H9 (cell line): ENCODE measurements at regions not wholly inside any gene's neighbourhood (a gene's known extent, or its start where the extent isn't known, plus 50 kb on each side); places are given as distances from the start of the nearest gene placed in this dataset.

Experiments
- DNase-seq: peaks from one replicate; pipeline ENCODE4 v3.0.0-alpha.2; 2017
- H2AFZ ChIP-seq: one replicate; pipeline ENCODE4 v1.6.1; 2013; ENCODE audit warnings: mild to moderate bottlenecking, low read length, control low read depth, moderate library complexity
- H2AK5ac ChIP-seq: 2 replicates; pipeline ENCODE4 v1.6.1; 2013; ENCODE audit warnings: low read length, control low read depth, mixed read lengths; ENCODE audit not compliant: insufficient read length
- H2BK120ac ChIP-seq: one replicate; pipeline ENCODE4 v1.6.1; 2013; ENCODE audit warnings: low read depth, mild to moderate bottlenecking, low read length, control low read depth, inconsistent platforms; ENCODE audit not compliant: poor library complexity, severe bottlenecking
- H2BK12ac ChIP-seq: 2 replicates; pipeline ENCODE4 v1.6.1; 2013; ENCODE audit warnings: low read length, control low read depth, mixed read lengths, low read depth; ENCODE audit not compliant: insufficient read length
- H2BK15ac ChIP-seq: 2 replicates; pipeline ENCODE4 v1.6.1; 2013; ENCODE audit warnings: low read depth, low read length, control low read depth
- H2BK20ac ChIP-seq: one replicate; pipeline ENCODE4 v1.6.1; 2013; ENCODE audit warnings: low read depth, mild to moderate bottlenecking, low read length, control low read depth, inconsistent platforms; ENCODE audit not compliant: poor library complexity, severe bottlenecking
- H2BK5ac ChIP-seq: 2 replicates; pipeline ENCODE4 v1.6.1; 2013; ENCODE audit warnings: low read length, control low read depth, mixed read lengths; ENCODE audit not compliant: insufficient read length
- H3K14ac ChIP-seq: 2 replicates; pipeline ENCODE4 v1.6.1; 2013; ENCODE audit warnings: low read length, control low read depth; ENCODE audit not compliant: insufficient read depth
- H3K18ac ChIP-seq: 2 replicates; pipeline ENCODE4 v1.6.1; 2013; ENCODE audit warnings: low read depth, mild to moderate bottlenecking, mixed read lengths, low read length, control low read depth; ENCODE audit not compliant: insufficient read length
- H3K23ac ChIP-seq: 2 replicates; pipeline ENCODE4 v1.6.1; 2013; ENCODE audit warnings: low read length, control low read depth, mixed read lengths, low read depth; ENCODE audit not compliant: insufficient read length
- H3K23me2 ChIP-seq: 2 replicates; pipeline ENCODE4 v1.6.1; 2013; ENCODE audit warnings: low read depth, mild to moderate bottlenecking, mixed read lengths, low read length, control low read depth; ENCODE audit not compliant: insufficient read length, poor library complexity, severe bottlenecking
- H3K27ac ChIP-seq: 2 replicates; pipeline ENCODE4 v1.5.1; 2013; ENCODE audit warnings: low read length, control low read depth, mixed read lengths, low read depth; ENCODE audit not compliant: insufficient read length
- H3K27me3 ChIP-seq: 2 replicates; pipeline ENCODE4 v1.6.1; 2013; ENCODE audit warnings: low read length, control low read depth, inconsistent platforms; ENCODE audit not compliant: insufficient read depth
- H3K4ac ChIP-seq: 2 replicates; pipeline ENCODE4 v1.6.1; 2013; ENCODE audit warnings: low read depth, mild to moderate bottlenecking, control low read depth, inconsistent platforms, low read length, moderate library complexity
- H3K4me1 ChIP-seq: 2 replicates; pipeline ENCODE4 v1.6.1; 2013; ENCODE audit warnings: low read length, control low read depth, inconsistent platforms; ENCODE audit not compliant: insufficient read depth
- H3K4me2 ChIP-seq: 2 replicates; pipeline ENCODE4 v1.6.1; 2013; ENCODE audit warnings: low read length, control low read depth, mixed read lengths; ENCODE audit not compliant: insufficient read length, insufficient read depth
- H3K56ac ChIP-seq: 2 replicates; pipeline ENCODE4 v1.6.1; 2013; ENCODE audit warnings: low read depth, mild to moderate bottlenecking, mixed read lengths, low read length, control low read depth; ENCODE audit not compliant: insufficient read length
- H3K79me1 ChIP-seq: 2 replicates; pipeline ENCODE4 v1.6.1; 2013; ENCODE audit warnings: low read depth, mild to moderate bottlenecking, moderate library complexity, low read length, control low read depth, inconsistent platforms; ENCODE audit not compliant: insufficient read depth, poor library complexity, severe bottlenecking
- H3K79me2 ChIP-seq: 2 replicates; pipeline ENCODE4 v1.6.1; 2013; ENCODE audit warnings: low read length, control low read depth, inconsistent platforms; ENCODE audit not compliant: insufficient read depth
- H3K9ac ChIP-seq: 2 replicates; pipeline ENCODE4 v1.6.1; 2013; ENCODE audit warnings: low read length, control low read depth, mixed read lengths; ENCODE audit not compliant: insufficient read length; ENCODE audit errors: extremely low read depth
- H3K9me3 ChIP-seq: one replicate; pipeline ENCODE4 v1.6.1; 2013; ENCODE audit warnings: low read depth, low read length, inconsistent platforms; ENCODE audit not compliant: control insufficient read depth
- H3T11ph ChIP-seq: one replicate; pipeline ENCODE4 v1.6.1; 2013; ENCODE audit warnings: mild to moderate bottlenecking, low read length, control low read depth, inconsistent platforms
- H4K20me1 ChIP-seq: one replicate; pipeline ENCODE4 v1.6.1; 2013; ENCODE audit not compliant: control insufficient read depth, insufficient read length, insufficient read depth
- H4K5ac ChIP-seq: 2 replicates; pipeline ENCODE4 v1.6.1; 2013; ENCODE audit warnings: low read depth, mild to moderate bottlenecking, mixed read lengths, low read length, control low read depth; ENCODE audit not compliant: insufficient read length
- H4K8ac ChIP-seq: replicated peaks from 2 replicates; pipeline ENCODE4 v1.6.1; 2013; ENCODE audit warnings: low read length, control low read depth, mixed read lengths, low read depth; ENCODE audit not compliant: insufficient read length
- H4K91ac ChIP-seq: 2 replicates; pipeline ENCODE4 v1.6.1; 2013; ENCODE audit warnings: low read depth, mild to moderate bottlenecking, moderate library complexity, mixed read lengths, low read length, control low read depth; ENCODE audit not compliant: insufficient read length
- H3K27ac Mint-ChIP-seq, 3 experiments: 2 replicates in 2 of 3; 3 replicates in 1 of 3; pipeline ENCODE4 v1.8.0; 2020 to 2021; ENCODE audit warnings: mixed read lengths in 3 of 3, mild to moderate bottlenecking in 1 of 3, moderate library complexity in 1 of 3
- H3K27me3 Mint-ChIP-seq: 2 replicates; pipeline ENCODE4 v1.8.0; 2021; ENCODE audit warnings: low read depth, mild to moderate bottlenecking, moderate library complexity, mixed read lengths
- H3K36me3 Mint-ChIP-seq, 3 experiments: 2 replicates in 2 of 3; 3 replicates in 1 of 3; pipeline ENCODE4 v1.8.0; 2020 to 2021; ENCODE audit warnings: low read depth in 3 of 3, mixed read lengths in 3 of 3; ENCODE audit not compliant: insufficient read depth in 1 of 3
- H3K4me1 Mint-ChIP-seq, 2 experiments: 2 replicates each; pipeline ENCODE4 v1.8.0; 2020; ENCODE audit warnings: mixed read lengths in 2 of 2
- H3K4me3 Mint-ChIP-seq, 2 experiments: 2 replicates in 1 of 2; 3 replicates in 1 of 2; pipeline ENCODE4 v1.8.0; 2020 to 2021; ENCODE audit warnings: mild to moderate bottlenecking in 2 of 2, mixed read lengths in 2 of 2, moderate library complexity in 1 of 2
- H3K9me3 Mint-ChIP-seq, 2 experiments: 2 replicates in 1 of 2; 3 replicates in 1 of 2; pipeline ENCODE4 v1.8.0; 2020; ENCODE audit warnings: mild to moderate bottlenecking in 2 of 2, mixed read lengths in 2 of 2, moderate library complexity in 1 of 2
- WGBS: extraction: QIAGEN DNeasy Blood & Tissue Kit; methylation state at CpG from one replicate; pipeline ENCODE4 v1.1.7; 2013; ENCODE audit warnings: missing lambda C conversion rate, low lambda C conversion rate, mixed read lengths; ENCODE audit not compliant: insufficient read length; ENCODE audit errors: extremely low coverage; 5-methylcytosine and 5-hydroxymethylcytosine counted together
- TF ChIP-seq, protein P1 (sequence below): fragments of 200-600 bp; sonication (generic); conservative IDR thresholded peaks from 3 replicates; pipeline ENCODE4 v1.8.0; 2021; ENCODE audit warnings: antibody characterized with exemption, mild to moderate bottlenecking

DNA sequence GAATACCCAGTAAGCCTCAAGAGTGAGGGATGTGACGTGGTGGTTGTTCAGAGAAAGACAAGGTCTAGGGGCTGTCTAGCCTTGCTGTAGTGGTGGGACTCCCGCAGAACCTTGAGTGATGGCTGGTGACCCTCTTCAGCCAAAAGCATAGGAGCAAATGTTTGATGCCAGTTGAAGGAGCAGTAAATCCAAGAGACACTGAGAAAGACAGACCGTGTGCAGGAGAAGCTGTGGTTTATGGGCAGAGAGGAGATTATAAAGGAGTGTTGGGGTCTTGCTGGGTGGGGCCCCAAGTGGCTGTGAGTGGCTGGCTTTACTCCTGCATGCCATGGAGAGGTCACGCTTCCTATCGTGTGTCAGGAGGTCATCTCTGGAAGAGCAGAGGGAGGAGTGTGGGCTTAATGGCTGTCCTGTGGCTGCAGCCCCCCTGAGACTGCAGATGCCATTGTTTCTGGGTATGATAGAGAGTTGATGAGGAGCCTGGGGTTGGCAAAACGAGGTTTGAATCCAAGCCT is 152.0 kb upstream of the CCND2 start:
- peak; percentile 24 for DNase-seq
- Histone ChIP-seq H2BK12ac (no peak overlapping the region), H4K91ac (no peak overlapping the region), H3K9ac (no peak overlapping the region), H3K9me3 (no peaks in the 10 kb centered on the region), H2AK5ac (no peak overlapping the region), H4K20me1 (no peaks in the 10 kb centered on the region), H4K5ac (no peak overlapping the region), H3K27me3 (no peaks in the 10 kb centered on the region), H3K79me2 (no peaks in the 10 kb centered on the region), H2BK120ac (no peak overlapping the region), H2BK20ac (no peak overlapping the region), H3K27ac (no peak overlapping the region), H3K23ac (no peak overlapping the region), H2BK5ac (no peak overlapping the region), H3K14ac (no peak overlapping the region), H3T11ph (no peak overlapping the region), H3K79me1 (no peaks in the 10 kb centered on the region), H3K4me2 (no peak overlapping the region), H3K56ac (no peak overlapping the region), H3K4ac (no peak overlapping the region), H4K8ac (no peak overlapping the region), H2BK15ac (no peak overlapping the region), H3K23me2 (no peaks in the 10 kb centered on the region), H3K18ac (no peak overlapping the region), H3K4me1 (peaks cover 5% of the 10 kb centered on the region; the same call in 1 of the 2 replicates), H2AFZ (no peak overlapping the region)
- WGBS: no CpG with 5 or more reads among the region's 6 CpGs
- H3K4me3 Mint-ChIP-seq: no peak overlapping the region
- H3K36me3 Mint-ChIP-seq: no peaks in the 10 kb centered on the region; a peak in 1 of 7 replicates
- peaks cover 16 to 17% of the 10 kb centered on the region in 2 experiments for H3K4me1 Mint-ChIP-seq
- TF ChIP-seq, protein P1, sequence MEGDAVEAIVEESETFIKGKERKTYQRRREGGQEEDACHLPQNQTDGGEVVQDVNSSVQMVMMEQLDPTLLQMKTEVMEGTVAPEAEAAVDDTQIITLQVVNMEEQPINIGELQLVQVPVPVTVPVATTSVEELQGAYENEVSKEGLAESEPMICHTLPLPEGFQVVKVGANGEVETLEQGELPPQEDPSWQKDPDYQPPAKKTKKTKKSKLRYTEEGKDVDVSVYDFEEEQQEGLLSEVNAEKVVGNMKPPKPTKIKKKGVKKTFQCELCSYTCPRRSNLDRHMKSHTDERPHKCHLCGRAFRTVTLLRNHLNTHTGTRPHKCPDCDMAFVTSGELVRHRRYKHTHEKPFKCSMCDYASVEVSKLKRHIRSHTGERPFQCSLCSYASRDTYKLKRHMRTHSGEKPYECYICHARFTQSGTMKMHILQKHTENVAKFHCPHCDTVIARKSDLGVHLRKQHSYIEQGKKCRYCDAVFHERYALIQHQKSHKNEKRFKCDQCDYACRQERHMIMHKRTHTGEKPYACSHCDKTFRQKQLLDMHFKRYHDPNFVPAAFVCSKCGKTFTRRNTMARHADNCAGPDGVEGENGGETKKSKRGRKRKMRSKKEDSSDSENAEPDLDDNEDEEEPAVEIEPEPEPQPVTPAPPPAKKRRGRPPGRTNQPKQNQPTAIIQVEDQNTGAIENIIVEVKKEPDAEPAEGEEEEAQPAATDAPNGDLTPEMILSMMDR: no peak
- H3K9me3 Mint-ChIP-seq: no peaks in the 10 kb centered on the region
- H3K27me3 Mint-ChIP-seq: peaks cover 16% of the 10 kb centered on the region
- no peak overlapping the region; a peak in 1 of 7 replicates for H3K27ac Mint-ChIP-seq
